GM12878 (cell line): ENCODE measurements at regions not wholly inside any gene's neighbourhood (a gene's known extent, or its start where the extent isn't known, plus 50 kb on each side); places are given as distances from the start of the nearest gene placed in this dataset.

Source experiments
- ATAC-seq: fragments of 200-7000 bp; cut with Tn5 transposase; 3 replicates; pipeline ENCODE4 v1.9.1; 2020; ENCODE audit warnings: mild to moderate bottlenecking, moderate library complexity
- BruUV-seq: library from RNA; stranded (reverse); fragments of 400-500 nt; replicated peaks from 2 replicates; lab custom pipeline; 2021; lab: Mats Ljungman, UMichigan
- CTCF ChIA-PET: fragments of 300-600 bp; sonication (Branson Sonifier 250); formaldehyde crosslinking; extraction: SDS; loops from one replicate; lab custom pipeline; 2021; ENCODE audit warnings: inconsistent platforms; lab: Yijun Ruan, JAX
- POLR2A ChIA-PET: fragments of 350-600 bp; formaldehyde crosslinking; extraction: SDS; loops from one replicate; lab custom pipeline; 2021; ENCODE audit warnings: inconsistent platforms; lab: Charles Lee
- RAD21 ChIA-PET: fragments of 300-600 bp; sonication (Branson Sonifier 250); formaldehyde crosslinking; loops from one replicate; lab custom pipeline; 2023; ENCODE audit warnings: antibody characterized with exemption; ENCODE audit not compliant: unreplicated experiment; lab: Charles Lee
- SMC1A ChIA-PET: fragments of 300-600 bp; sonication (Branson Sonifier 250); formaldehyde crosslinking; loops from one replicate; lab custom pipeline; 2023; ENCODE audit not compliant: unreplicated experiment, uncharacterized antibody; lab: Charles Lee
- DNase-seq: peaks from one replicate; pipeline ENCODE4 v3.0.0-alpha.2; 2011; ENCODE audit warnings: low read depth, low spot score
- FAIRE-seq: peaks from 3 replicates; lab custom pipeline; 2011; peaks lifted over from hg19 to GRCh38; lab: Jason Lieb, UNC
- H2AFZ ChIP-seq: 2 replicates; pipeline ENCODE4 v1.6.0; 2011; ENCODE audit warnings: low read depth, low read length, control low read depth; ENCODE audit not compliant: control insufficient read depth
- H3K27ac ChIP-seq: 2 replicates; pipeline ENCODE4 v1.5.1; 2011; ENCODE audit warnings: control low read depth; ENCODE audit not compliant: control insufficient read depth, insufficient read depth
- H3K27me3 ChIP-seq, 2 experiments: replicated peaks in 1 of 2; 2 replicates each; pipeline versions ENCODE4 v1.6.0 to v1.6.1; 2011; ENCODE audit warnings: low read length in 1 of 2; ENCODE audit not compliant: control insufficient read depth in 2 of 2, insufficient read depth in 2 of 2
- H3K36me3 ChIP-seq, 2 experiments: 2 replicates each; pipeline ENCODE4 v1.5.1; 2011; ENCODE audit warnings: low read length in 1 of 2; ENCODE audit not compliant: control insufficient read depth in 2 of 2, insufficient read depth in 2 of 2
- H3K4me1 ChIP-seq: 2 replicates; pipeline ENCODE4 v1.6.1; 2011; ENCODE audit warnings: mild to moderate bottlenecking, low read length, moderate library complexity, mixed read lengths; ENCODE audit not compliant: control insufficient read depth, insufficient read depth
- H3K4me2 ChIP-seq: 2 replicates; pipeline ENCODE4 v1.6.0; 2011; ENCODE audit warnings: control low read depth; ENCODE audit not compliant: control insufficient read depth, insufficient read depth
- H3K4me3 ChIP-seq: fragments of 200-600 bp; sonication (generic); 2 replicates; pipeline ENCODE4 v1.5.1; 2016
- H3K79me2 ChIP-seq: 2 replicates; pipeline ENCODE4 v1.6.0; 2011; ENCODE audit warnings: low read length; ENCODE audit not compliant: control insufficient read depth, insufficient read depth
- H3K9ac ChIP-seq: 2 replicates; pipeline ENCODE4 v1.8.0; 2011; ENCODE audit warnings: low read length, control low read depth, mixed read lengths; ENCODE audit not compliant: control insufficient read depth, insufficient read depth
- H3K9me3 ChIP-seq: replicated peaks from 3 replicates; pipeline ENCODE4 v1.5.1; 2011; ENCODE audit warnings: mild to moderate bottlenecking, low read length; ENCODE audit not compliant: control insufficient read depth, insufficient read depth
- H4K20me1 ChIP-seq: 2 replicates; pipeline ENCODE4 v1.6.0; 2011; ENCODE audit not compliant: control insufficient read depth, insufficient read depth
- ASH2L ChIP-seq: fragments of 300-600, 200-600 bp; sonication (generic); IDR thresholded peaks from 2 replicates; pipeline ENCODE4 v1.6.1; 2017; ENCODE audit warnings: low read depth, mild to moderate bottlenecking, borderline replicate concordance
- BMI1 ChIP-seq: fragments of 450-650 bp; IDR thresholded peaks from 2 replicates; pipeline ENCODE4 v1.6.1; 2016; ENCODE audit warnings: mild to moderate bottlenecking, moderate library complexity, borderline replicate concordance
- CBFB ChIP-seq: IDR thresholded peaks from 2 replicates; pipeline ENCODE4 v1.6.1; 2016; ENCODE audit warnings: antibody characterized with exemption, low read depth
- ETV6 ChIP-seq, 2 experiments: fragments of 450-650 bp in 1 of 2; IDR thresholded peaks in 1 of 2; conservative IDR thresholded peaks in 1 of 2; 2 replicates each; pipeline ENCODE4 v1.6.1; 2014; ENCODE audit warnings: antibody characterized with exemption in 1 of 2, borderline replicate concordance in 1 of 2, low read depth in 1 of 2, mild to moderate bottlenecking in 1 of 2, moderate library complexity in 1 of 2
- GATAD2B ChIP-seq: fragments of 450-650 bp; conservative IDR thresholded peaks from 2 replicates; pipeline ENCODE4 v1.6.1; 2017; ENCODE audit warnings: low read depth, mild to moderate bottlenecking, moderate library complexity
- MYB ChIP-seq: fragments of 150-350 bp; IDR thresholded peaks from 2 replicates; pipeline ENCODE4 v1.6.1; 2014; ENCODE audit warnings: mild to moderate bottlenecking, low read depth, low read length, borderline replicate concordance
- NFYB ChIP-seq: IDR thresholded peaks from 2 replicates; pipeline ENCODE4 v1.6.1; 2011; ENCODE audit warnings: low read depth, mild to moderate bottlenecking, low read length, improper control_type of control experiment, moderate library complexity; ENCODE audit not compliant: insufficient read depth
- NR2F1 ChIP-seq: fragments of 450-650 bp; conservative IDR thresholded peaks from 2 replicates; pipeline ENCODE4 v1.6.1; 2017; ENCODE audit warnings: mild to moderate bottlenecking
- POU2F2 ChIP-seq: IDR thresholded peaks from 3 replicates; pipeline ENCODE4 v1.6.1; 2011; ENCODE audit warnings: low read depth, mild to moderate bottlenecking, low read length, borderline replicate concordance
- TAF1 ChIP-seq: IDR thresholded peaks from 2 replicates; pipeline ENCODE4 v1.6.1; 2011; ENCODE audit warnings: mild to moderate bottlenecking, low read depth, low read length, borderline replicate concordance
- TCF12 ChIP-seq: IDR thresholded peaks from 2 replicates; pipeline ENCODE4 v1.6.1; 2011; ENCODE audit warnings: low read depth, mild to moderate bottlenecking, low read length
- WGBS: methylation state at CpG from one replicate; pipeline ENCODE4 v1.1.6; 2016; ENCODE audit warnings: low lambda C conversion rate; ENCODE audit not compliant: insufficient replicate concordance, insufficient coverage; ENCODE audit errors: missing lambda C conversion rate; 5-methylcytosine and 5-hydroxymethylcytosine counted together
- in situ Hi-C: fragments of 300-500 bp; cut with MboI; formaldehyde crosslinking; loops from 9 replicates; pipeline ENCODE4 v1.14.3; 2018; ENCODE audit warnings: mixed read lengths
- intact Hi-C: fragments of 100-400 bp; cut with micrococcal nuclease; formaldehyde crosslinking; loops from one replicate; pipeline ENCODE4 v1.14.2; 2022; ENCODE audit not compliant: unreplicated experiment
- TF ChIP-seq, protein P1 (sequence below): fragments of 450-650 bp; IDR thresholded peaks from 2 replicates; pipeline ENCODE4 v1.6.1; 2018; ENCODE audit warnings: mild to moderate bottlenecking, low read depth, moderate library complexity; ENCODE audit not compliant: partially characterized antibody
- TF ChIP-seq, protein P2 (sequence below): fragments of 450-650 bp; IDR thresholded peaks from 2 replicates; pipeline ENCODE4 v1.6.1; 2014; ENCODE audit warnings: mild to moderate bottlenecking
- TF ChIP-seq, protein P3 (sequence below), 3 experiments: IDR thresholded peaks in 2 of 3; conservative IDR thresholded peaks in 1 of 3; 2 replicates each; pipeline ENCODE4 v1.5.1; 2011; ENCODE audit warnings: low read depth in 3 of 3, low read length in 3 of 3, mild to moderate bottlenecking in 3 of 3, control low read depth in 2 of 3, moderate library complexity in 2 of 3, inconsistent platforms in 1 of 3, mixed read lengths in 1 of 3; ENCODE audit not compliant: control insufficient read depth in 2 of 3, insufficient read depth in 1 of 3; ENCODE audit errors: extremely low read depth in 1 of 3
- TF ChIP-seq, protein P4 (sequence below): IDR thresholded peaks from 2 replicates; pipeline ENCODE4 v1.6.1; 2011; ENCODE audit warnings: mild to moderate bottlenecking, low read depth, low read length, moderate library complexity; ENCODE audit not compliant: insufficient replicate concordance

DNA sequence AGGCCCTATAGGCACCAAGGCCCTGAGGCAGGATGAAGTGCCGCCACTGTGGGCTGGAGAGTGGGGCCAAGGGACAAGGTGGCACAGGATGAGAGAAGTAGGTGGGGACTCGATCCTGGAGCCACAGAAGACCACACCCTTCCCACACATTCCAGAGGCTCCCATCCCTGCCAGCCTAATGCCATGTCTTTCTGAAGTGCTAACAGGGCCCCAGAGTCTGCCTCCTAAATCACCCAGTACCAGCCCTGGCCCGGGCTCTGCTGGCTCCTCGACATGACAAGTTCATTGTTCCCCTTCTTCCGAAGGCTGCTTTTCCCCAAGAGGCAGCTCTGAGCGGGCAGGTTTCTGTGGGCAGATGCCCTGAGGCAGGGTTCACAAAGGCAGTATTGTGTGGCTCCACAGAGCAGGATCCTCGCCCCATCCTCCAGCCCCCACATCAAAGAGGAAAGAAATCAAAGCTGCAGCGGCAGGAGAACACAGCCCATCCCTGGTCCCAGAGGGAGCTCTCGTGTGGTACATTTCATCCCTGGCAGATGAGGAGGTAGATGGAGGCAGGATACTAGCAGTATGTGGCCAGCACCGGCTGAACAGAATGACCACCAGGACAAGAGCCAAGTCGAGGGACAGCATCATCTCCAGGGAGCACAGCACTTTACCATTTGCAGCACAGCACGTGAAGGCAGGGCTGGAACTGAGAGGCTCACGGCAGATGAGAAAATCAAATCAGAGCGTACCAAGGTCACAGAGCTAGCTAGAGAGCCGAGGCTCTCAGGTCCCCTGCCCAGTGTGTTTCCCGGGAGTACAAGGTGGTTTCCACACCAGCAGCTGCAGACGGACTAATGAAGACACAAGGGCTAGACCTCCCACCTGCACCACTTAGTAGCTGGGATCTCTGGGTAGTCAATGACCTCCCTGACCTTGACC is 64.8 kb downstream of the SYF2 start:
- intact Hi-C loops: no loop called here
- H3K36me3 ChIP-seq: no peaks in the 10 kb centered on the region
- ChIA-PET RAD21 (interaction anchor here (0.6 kb wide), 1 partner anchor 397 kb away, joined by 3 read pairs; no protein-coding TSS in a partner anchor), POLR2A (interaction anchor here (0.5 to 1.1 kb wide), 3 partner anchors 11 to 1344 kb away, joined by 3 read pairs; no protein-coding TSS in a partner anchor), CTCF (interaction anchor here (0.8 to 2.0 kb wide), 3 partner anchors 19 to 67 kb away, joined by 3 to 5 read pairs (median 5); no protein-coding TSS in a partner anchor), SMC1A (interaction anchor here (0.5 to 1.6 kb wide), 3 partner anchors 8 to 34 kb away, joined by 3 read pairs; no protein-coding TSS in a partner anchor)
- no peak for FAIRE-seq
- no peaks in the 10 kb centered on the region for H3K79me2 ChIP-seq
- in situ Hi-C loops: no loop called here
- no peaks in the 10 kb centered on the region for H3K9me3 ChIP-seq
- no peaks in the 10 kb centered on the region; a peak in 1 of 4 replicates for H3K27me3 ChIP-seq
- H3K4me1 ChIP-seq: no peaks in the 10 kb centered on the region
- no peak overlapping the region for H2AFZ ChIP-seq
- no peak overlapping the region for H3K4me2 ChIP-seq
- 51% methylated on average over 17 of the region's 17 CpGs for WGBS
- no peak for DNase-seq
- peak; percentile 76 for ATAC-seq
- H3K4me3 ChIP-seq: no peak overlapping the region
- H3K27ac ChIP-seq: no peak overlapping the region
- BruUV-seq: no TSS peak
- no peaks in the 10 kb centered on the region for H4K20me1 ChIP-seq
- no peak overlapping the region for H3K9ac ChIP-seq
- TF ChIP-seq ASH2L (no peak), CBFB (no peak), POU2F2 (no peak), BMI1 (no peak), NR2F1 (peak; percentile 87), ETV6 (conservative IDR thresholded peaks at IDR 0.05 in 1 of 2, IDR thresholded peaks at IDR 0.05 in 1 of 2; ENCODE audit: borderline replicate concordance in 1 of 2, low read depth in 1 of 2) (no peak), TAF1 (no peak), TCF12 (no peak), MYB (no peak), NFYB (no peak), GATAD2B (0 out of 2 replicates have a peak, but pooled peaks have one; percentile 32)
- TF ChIP-seq, protein P1, sequence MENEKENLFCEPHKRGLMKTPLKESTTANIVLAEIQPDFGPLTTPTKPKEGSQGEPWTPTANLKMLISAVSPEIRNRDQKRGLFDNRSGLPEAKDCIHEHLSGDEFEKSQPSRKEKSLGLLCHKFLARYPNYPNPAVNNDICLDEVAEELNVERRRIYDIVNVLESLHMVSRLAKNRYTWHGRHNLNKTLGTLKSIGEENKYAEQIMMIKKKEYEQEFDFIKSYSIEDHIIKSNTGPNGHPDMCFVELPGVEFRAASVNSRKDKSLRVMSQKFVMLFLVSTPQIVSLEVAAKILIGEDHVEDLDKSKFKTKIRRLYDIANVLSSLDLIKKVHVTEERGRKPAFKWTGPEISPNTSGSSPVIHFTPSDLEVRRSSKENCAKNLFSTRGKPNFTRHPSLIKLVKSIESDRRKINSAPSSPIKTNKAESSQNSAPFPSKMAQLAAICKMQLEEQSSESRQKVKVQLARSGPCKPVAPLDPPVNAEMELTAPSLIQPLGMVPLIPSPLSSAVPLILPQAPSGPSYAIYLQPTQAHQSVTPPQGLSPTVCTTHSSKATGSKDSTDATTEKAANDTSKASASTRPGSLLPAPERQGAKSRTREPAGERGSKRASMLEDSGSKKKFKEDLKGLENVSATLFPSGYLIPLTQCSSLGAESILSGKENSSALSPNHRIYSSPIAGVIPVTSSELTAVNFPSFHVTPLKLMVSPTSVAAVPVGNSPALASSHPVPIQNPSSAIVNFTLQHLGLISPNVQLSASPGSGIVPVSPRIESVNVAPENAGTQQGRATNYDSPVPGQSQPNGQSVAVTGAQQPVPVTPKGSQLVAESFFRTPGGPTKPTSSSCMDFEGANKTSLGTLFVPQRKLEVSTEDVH: no peak
- TF ChIP-seq, protein P2, sequence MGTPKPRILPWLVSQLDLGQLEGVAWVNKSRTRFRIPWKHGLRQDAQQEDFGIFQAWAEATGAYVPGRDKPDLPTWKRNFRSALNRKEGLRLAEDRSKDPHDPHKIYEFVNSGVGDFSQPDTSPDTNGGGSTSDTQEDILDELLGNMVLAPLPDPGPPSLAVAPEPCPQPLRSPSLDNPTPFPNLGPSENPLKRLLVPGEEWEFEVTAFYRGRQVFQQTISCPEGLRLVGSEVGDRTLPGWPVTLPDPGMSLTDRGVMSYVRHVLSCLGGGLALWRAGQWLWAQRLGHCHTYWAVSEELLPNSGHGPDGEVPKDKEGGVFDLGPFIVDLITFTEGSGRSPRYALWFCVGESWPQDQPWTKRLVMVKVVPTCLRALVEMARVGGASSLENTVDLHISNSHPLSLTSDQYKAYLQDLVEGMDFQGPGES: no peak
- TF ChIP-seq, protein P3, sequence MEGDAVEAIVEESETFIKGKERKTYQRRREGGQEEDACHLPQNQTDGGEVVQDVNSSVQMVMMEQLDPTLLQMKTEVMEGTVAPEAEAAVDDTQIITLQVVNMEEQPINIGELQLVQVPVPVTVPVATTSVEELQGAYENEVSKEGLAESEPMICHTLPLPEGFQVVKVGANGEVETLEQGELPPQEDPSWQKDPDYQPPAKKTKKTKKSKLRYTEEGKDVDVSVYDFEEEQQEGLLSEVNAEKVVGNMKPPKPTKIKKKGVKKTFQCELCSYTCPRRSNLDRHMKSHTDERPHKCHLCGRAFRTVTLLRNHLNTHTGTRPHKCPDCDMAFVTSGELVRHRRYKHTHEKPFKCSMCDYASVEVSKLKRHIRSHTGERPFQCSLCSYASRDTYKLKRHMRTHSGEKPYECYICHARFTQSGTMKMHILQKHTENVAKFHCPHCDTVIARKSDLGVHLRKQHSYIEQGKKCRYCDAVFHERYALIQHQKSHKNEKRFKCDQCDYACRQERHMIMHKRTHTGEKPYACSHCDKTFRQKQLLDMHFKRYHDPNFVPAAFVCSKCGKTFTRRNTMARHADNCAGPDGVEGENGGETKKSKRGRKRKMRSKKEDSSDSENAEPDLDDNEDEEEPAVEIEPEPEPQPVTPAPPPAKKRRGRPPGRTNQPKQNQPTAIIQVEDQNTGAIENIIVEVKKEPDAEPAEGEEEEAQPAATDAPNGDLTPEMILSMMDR (IDR thresholded peaks at IDR 0.05 in 2 of 3, conservative IDR thresholded peaks at IDR 0.05 in 1 of 3; ENCODE audit: control insufficient read depth in 2 of 3, extremely low read depth in 1 of 3, insufficient read depth in 1 of 3, low read depth in 3 of 3, low read length in 3 of 3): no peak
- TF ChIP-seq, protein P4, sequence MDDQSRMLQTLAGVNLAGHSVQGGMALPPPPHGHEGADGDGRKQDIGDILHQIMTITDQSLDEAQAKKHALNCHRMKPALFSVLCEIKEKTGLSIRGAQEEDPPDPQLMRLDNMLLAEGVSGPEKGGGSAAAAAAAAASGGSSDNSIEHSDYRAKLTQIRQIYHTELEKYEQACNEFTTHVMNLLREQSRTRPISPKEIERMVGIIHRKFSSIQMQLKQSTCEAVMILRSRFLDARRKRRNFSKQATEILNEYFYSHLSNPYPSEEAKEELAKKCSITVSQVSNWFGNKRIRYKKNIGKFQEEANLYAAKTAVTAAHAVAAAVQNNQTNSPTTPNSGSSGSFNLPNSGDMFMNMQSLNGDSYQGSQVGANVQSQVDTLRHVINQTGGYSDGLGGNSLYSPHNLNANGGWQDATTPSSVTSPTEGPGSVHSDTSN: no peak
